Neural cell (in vitro differentiated cells): ENCODE measurements at regions not wholly inside any gene's neighbourhood (a gene's known extent, or its start where the extent isn't known, plus 50 kb on each side); places are given as distances from the start of the nearest gene placed in this dataset.

Experiments
- H2AFZ ChIP-seq: fragments of 200-600, 300-800 bp; sonication (generic), shearing (Covaris generic); 2 replicates; pipeline ENCODE4 v1.6.0; 2014; ENCODE audit warnings: low read depth, mild to moderate bottlenecking, antibody characterized with exemption, low read length, moderate library complexity
- H3F3A ChIP-seq: fragments of 200-600 bp; shearing (Covaris generic); 2 replicates; pipeline ENCODE4 v1.6.1; 2016; ENCODE audit warnings: mild to moderate bottlenecking, moderate library complexity, mixed read lengths, antibody characterized with exemption, low read length; ENCODE audit not compliant: insufficient read depth, poor library complexity, severe bottlenecking
- H3K27ac ChIP-seq: fragments of 200-600, 300-800 bp; sonication (generic), shearing (Covaris generic); 2 replicates; pipeline ENCODE4 v1.5.1; 2014; ENCODE audit warnings: mild to moderate bottlenecking, low read length, moderate library complexity
- H3K27me3 ChIP-seq: fragments of 300-800, 200-600 bp; sonication (generic), shearing (Covaris generic); 2 replicates; pipeline ENCODE4 v1.6.0; 2014; ENCODE audit warnings: mild to moderate bottlenecking, low read depth, low read length, moderate library complexity; ENCODE audit not compliant: insufficient read depth
- H3K36me3 ChIP-seq: fragments of 300-800, 200-600 bp; sonication (generic), shearing (Covaris generic); 2 replicates; pipeline ENCODE4 v1.5.1; 2014; ENCODE audit warnings: mild to moderate bottlenecking, antibody characterized with exemption, low read length, moderate library complexity; ENCODE audit not compliant: insufficient read depth
- H3K4me2 ChIP-seq: fragments of 300-800, 200-600 bp; sonication (generic), shearing (Covaris generic); 2 replicates; pipeline ENCODE4 v1.6.0; 2014; ENCODE audit warnings: mild to moderate bottlenecking, low read length
- H3K4me3 ChIP-seq: fragments of 300-800, 200-600 bp; sonication (generic), shearing (Covaris generic); 2 replicates; pipeline ENCODE4 v1.5.1; 2014; ENCODE audit warnings: mild to moderate bottlenecking, low read length, moderate library complexity
- H3K79me2 ChIP-seq: fragments of 200-600 bp; shearing (Covaris generic); replicated peaks from 2 replicates; pipeline ENCODE4 v1.6.0; 2014; ENCODE audit warnings: mild to moderate bottlenecking, low read length, moderate library complexity; ENCODE audit not compliant: insufficient read depth
- H3K9ac ChIP-seq: fragments of 300-800, 200-600 bp; sonication (generic), shearing (Covaris generic); 2 replicates; pipeline ENCODE4 v1.6.1; 2016; ENCODE audit warnings: mild to moderate bottlenecking, low read length, mixed read lengths
- H3K9me2 ChIP-seq: fragments of 200-600 bp; shearing (Covaris generic); 2 replicates; pipeline ENCODE4 v1.6.1; 2016; ENCODE audit warnings: mild to moderate bottlenecking, low read length, mixed read lengths; ENCODE audit not compliant: insufficient read depth
- H3K9me3 ChIP-seq: fragments of 200-600, 300-800 bp; sonication (generic), shearing (Covaris generic); 2 replicates; pipeline ENCODE4 v1.6.1; 2016; ENCODE audit warnings: mild to moderate bottlenecking, mixed run types, low read length, moderate library complexity, mixed read lengths
- H4K20me1 ChIP-seq: fragments of 200-600 bp; shearing (Covaris generic); 2 replicates; pipeline ENCODE4 v1.6.1; 2016; ENCODE audit warnings: mild to moderate bottlenecking, mixed run types; ENCODE audit not compliant: insufficient read depth
- EP300 ChIP-seq: fragments of 450-650 bp; conservative IDR thresholded peaks from 2 replicates; pipeline ENCODE4 v1.6.1; 2014; ENCODE audit warnings: antibody characterized with exemption, mild to moderate bottlenecking, moderate library complexity; ENCODE audit not compliant: poor library complexity, severe bottlenecking
- EZH2 ChIP-seq: fragments of 200-600, 300-800 bp; shearing (Covaris generic), sonication (generic); IDR thresholded peaks from 2 replicates; pipeline ENCODE4 v1.6.1; 2014; ENCODE audit warnings: antibody characterized with exemption, low read length, borderline replicate concordance, mild to moderate bottlenecking; ENCODE audit not compliant: insufficient read depth, poor library complexity, severe bottlenecking
- MXI1 ChIP-seq: fragments of 450-650 bp; conservative IDR thresholded peaks from 2 replicates; pipeline ENCODE4 v1.6.1; 2014; ENCODE audit warnings: antibody characterized with exemption, mild to moderate bottlenecking; ENCODE audit not compliant: poor library complexity, severe bottlenecking
- POLR2AphosphoS5 ChIP-seq: IDR thresholded peaks from 2 replicates; pipeline ENCODE4 v1.6.1; 2012
- RAD21 ChIP-seq: fragments of 450-650 bp; conservative IDR thresholded peaks from 2 replicates; pipeline ENCODE4 v1.6.1; 2014; ENCODE audit warnings: antibody characterized with exemption, mild to moderate bottlenecking, moderate library complexity
- SMC3 ChIP-seq: fragments of 450-650 bp; conservative IDR thresholded peaks from 2 replicates; pipeline ENCODE4 v1.6.1; 2014; ENCODE audit warnings: antibody characterized with exemption, mild to moderate bottlenecking, moderate library complexity; ENCODE audit not compliant: poor library complexity
- TAF1 ChIP-seq: IDR thresholded peaks from 2 replicates; pipeline ENCODE4 v1.6.1; 2012; ENCODE audit warnings: low read depth
- TF ChIP-seq, protein P1 (sequence below): IDR thresholded peaks from 2 replicates; pipeline ENCODE4 v1.6.1; 2012; ENCODE audit warnings: borderline replicate concordance
- TF ChIP-seq, protein P2 (sequence below): fragments of 450-650 bp; IDR thresholded peaks from 2 replicates; pipeline ENCODE4 v1.5.1; 2014; ENCODE audit warnings: antibody characterized with exemption, mild to moderate bottlenecking, moderate library complexity; ENCODE audit not compliant: poor library complexity, severe bottlenecking

DNA sequence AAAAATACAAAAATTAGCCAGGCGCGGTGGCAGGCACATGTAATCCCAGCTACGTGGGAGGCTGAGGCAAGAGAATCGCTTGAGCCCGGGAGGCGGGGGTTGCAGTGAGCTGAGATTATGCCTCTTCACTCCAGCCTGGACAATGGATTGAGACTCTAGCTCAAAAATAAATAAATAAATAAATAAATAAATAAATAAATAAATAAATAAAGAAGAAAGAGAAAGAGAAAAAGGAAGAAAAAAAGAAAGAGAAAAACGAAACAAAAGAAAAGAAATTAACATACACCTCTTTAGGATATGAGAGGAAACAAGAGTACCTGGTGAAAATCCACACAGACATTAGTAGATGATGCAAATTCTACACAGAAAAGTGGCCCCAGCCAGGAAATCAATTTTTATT is 713.7 kb upstream of the POT1 start:
- Histone ChIP-seq H3F3A (no peaks in the 10 kb centered on the region), H2AFZ (no peak overlapping the region), H3K27me3 (no peaks in the 10 kb centered on the region), H3K79me2 (no peaks in the 10 kb centered on the region), H3K9me2 (no peaks in the 10 kb centered on the region), H3K9ac (no peak overlapping the region), H4K20me1 (no peaks in the 10 kb centered on the region), H3K4me3 (no peak overlapping the region), H3K27ac (no peak overlapping the region), H3K4me2 (no peak overlapping the region), H3K9me3 (no peaks in the 10 kb centered on the region), H3K36me3 (no peaks in the 10 kb centered on the region)
- TF ChIP-seq EZH2, result no peak
- TF ChIP-seq TAF1, result no peak
- TF ChIP-seq, protein P1, sequence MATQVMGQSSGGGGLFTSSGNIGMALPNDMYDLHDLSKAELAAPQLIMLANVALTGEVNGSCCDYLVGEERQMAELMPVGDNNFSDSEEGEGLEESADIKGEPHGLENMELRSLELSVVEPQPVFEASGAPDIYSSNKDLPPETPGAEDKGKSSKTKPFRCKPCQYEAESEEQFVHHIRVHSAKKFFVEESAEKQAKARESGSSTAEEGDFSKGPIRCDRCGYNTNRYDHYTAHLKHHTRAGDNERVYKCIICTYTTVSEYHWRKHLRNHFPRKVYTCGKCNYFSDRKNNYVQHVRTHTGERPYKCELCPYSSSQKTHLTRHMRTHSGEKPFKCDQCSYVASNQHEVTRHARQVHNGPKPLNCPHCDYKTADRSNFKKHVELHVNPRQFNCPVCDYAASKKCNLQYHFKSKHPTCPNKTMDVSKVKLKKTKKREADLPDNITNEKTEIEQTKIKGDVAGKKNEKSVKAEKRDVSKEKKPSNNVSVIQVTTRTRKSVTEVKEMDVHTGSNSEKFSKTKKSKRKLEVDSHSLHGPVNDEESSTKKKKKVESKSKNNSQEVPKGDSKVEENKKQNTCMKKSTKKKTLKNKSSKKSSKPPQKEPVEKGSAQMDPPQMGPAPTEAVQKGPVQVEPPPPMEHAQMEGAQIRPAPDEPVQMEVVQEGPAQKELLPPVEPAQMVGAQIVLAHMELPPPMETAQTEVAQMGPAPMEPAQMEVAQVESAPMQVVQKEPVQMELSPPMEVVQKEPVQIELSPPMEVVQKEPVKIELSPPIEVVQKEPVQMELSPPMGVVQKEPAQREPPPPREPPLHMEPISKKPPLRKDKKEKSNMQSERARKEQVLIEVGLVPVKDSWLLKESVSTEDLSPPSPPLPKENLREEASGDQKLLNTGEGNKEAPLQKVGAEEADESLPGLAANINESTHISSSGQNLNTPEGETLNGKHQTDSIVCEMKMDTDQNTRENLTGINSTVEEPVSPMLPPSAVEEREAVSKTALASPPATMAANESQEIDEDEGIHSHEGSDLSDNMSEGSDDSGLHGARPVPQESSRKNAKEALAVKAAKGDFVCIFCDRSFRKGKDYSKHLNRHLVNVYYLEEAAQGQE, result no peak
- no peak for TF ChIP-seq POLR2AphosphoS5
- no peak for TF ChIP-seq RAD21
- no peak for TF ChIP-seq EP300
- no peak for TF ChIP-seq MXI1
- TF ChIP-seq SMC3, result no peak
- TF ChIP-seq, protein P2, sequence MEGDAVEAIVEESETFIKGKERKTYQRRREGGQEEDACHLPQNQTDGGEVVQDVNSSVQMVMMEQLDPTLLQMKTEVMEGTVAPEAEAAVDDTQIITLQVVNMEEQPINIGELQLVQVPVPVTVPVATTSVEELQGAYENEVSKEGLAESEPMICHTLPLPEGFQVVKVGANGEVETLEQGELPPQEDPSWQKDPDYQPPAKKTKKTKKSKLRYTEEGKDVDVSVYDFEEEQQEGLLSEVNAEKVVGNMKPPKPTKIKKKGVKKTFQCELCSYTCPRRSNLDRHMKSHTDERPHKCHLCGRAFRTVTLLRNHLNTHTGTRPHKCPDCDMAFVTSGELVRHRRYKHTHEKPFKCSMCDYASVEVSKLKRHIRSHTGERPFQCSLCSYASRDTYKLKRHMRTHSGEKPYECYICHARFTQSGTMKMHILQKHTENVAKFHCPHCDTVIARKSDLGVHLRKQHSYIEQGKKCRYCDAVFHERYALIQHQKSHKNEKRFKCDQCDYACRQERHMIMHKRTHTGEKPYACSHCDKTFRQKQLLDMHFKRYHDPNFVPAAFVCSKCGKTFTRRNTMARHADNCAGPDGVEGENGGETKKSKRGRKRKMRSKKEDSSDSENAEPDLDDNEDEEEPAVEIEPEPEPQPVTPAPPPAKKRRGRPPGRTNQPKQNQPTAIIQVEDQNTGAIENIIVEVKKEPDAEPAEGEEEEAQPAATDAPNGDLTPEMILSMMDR, result no peak

DNA sequence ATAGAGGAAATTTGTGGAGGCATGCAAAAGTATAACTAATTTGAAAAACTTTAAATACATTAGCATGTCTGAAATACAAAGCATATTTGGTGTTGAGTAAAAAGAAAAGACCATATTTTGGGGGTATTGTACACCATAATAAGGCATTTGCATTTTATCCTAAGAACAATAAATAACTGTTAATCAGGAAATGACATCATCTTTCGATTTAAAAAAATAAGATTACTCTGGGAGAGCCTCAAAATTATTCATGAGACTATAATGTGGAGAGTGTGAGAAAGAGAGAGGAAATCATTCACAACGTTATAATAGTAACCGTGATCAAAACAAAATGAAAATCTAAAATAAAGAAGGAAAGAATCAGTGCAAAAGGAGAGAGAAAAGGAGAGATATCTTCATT is 712.3 kb upstream of the POT1 start:
- Histone ChIP-seq H3K36me3 (no peaks in the 10 kb centered on the region), H3K9me3 (no peaks in the 10 kb centered on the region), H3K9me2 (no peaks in the 10 kb centered on the region), H3K27me3 (no peaks in the 10 kb centered on the region), H3K9ac (no peak overlapping the region), H3K4me3 (no peak overlapping the region), H3K4me2 (no peak overlapping the region), H3K79me2 (no peaks in the 10 kb centered on the region), H3F3A (no peaks in the 10 kb centered on the region), H2AFZ (no peak overlapping the region), H4K20me1 (no peaks in the 10 kb centered on the region), H3K27ac (no peak overlapping the region)
- no peak for TF ChIP-seq EZH2
- TF ChIP-seq, protein P1, result no peak
- TF ChIP-seq MXI1, result no peak
- no peak for TF ChIP-seq EP300
- TF ChIP-seq TAF1, result no peak
- no peak for TF ChIP-seq POLR2AphosphoS5
- TF ChIP-seq, protein P2, result no peak
- no peak for TF ChIP-seq RAD21
- no peak for TF ChIP-seq SMC3
